GM18498 (cell line): ENCODE measurements at regions not wholly inside any gene's neighbourhood (a gene's known extent, or its start where the extent isn't known, plus 50 kb on each side); places are given as distances from the start of the nearest gene placed in this dataset.

Experiments
- ATAC-seq: cut with Tn5 transposase; IDR thresholded peaks from one replicate; pipeline ENCODE4 v1.9.1; 2021; ENCODE audit warnings: mild to moderate bottlenecking, moderate library complexity; ENCODE audit not compliant: unreplicated experiment

DNA sequence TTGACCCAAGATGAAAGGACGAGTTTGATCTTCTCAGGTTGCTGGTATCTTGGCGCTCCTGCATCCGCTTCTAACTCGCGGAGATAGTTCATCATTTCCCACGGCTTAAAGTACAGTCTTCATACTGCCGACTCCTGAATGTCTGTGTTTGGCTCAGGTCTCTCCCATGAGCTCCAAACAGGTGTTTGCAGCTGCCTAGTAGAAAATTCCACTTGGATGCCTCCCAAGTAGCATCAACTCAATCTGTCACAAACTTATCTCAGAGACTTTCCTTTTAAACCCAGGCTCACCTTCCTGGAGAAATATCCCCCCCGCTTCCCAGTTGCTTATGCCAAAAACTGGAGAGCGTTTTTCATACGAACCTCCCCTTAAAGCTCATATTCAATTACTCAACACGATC lies 986.5 kb downstream of the TBC1D22A start:
- ATAC-seq, result no peak

DNA sequence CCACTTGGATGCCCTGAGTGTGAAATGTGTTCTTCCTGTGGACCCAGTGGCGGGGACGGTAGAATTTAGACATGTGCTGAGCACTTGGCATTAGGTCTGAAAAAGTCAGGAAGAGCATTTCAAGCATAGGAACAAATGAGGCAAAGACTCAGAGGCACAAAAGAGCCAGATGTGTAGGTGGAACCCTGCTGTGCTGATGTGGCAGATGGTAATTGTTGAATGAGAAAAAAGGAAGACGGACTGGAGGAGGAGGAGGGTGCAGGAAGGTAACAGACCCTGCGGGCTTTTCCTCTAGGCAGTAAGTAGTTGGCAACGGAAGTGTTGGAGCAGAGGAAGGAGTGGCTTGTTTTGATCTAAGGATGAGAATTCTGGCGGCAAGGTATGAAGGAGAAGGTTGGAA lies 985.8 kb downstream of the TBC1D22A start:
- no peak for ATAC-seq

DNA sequence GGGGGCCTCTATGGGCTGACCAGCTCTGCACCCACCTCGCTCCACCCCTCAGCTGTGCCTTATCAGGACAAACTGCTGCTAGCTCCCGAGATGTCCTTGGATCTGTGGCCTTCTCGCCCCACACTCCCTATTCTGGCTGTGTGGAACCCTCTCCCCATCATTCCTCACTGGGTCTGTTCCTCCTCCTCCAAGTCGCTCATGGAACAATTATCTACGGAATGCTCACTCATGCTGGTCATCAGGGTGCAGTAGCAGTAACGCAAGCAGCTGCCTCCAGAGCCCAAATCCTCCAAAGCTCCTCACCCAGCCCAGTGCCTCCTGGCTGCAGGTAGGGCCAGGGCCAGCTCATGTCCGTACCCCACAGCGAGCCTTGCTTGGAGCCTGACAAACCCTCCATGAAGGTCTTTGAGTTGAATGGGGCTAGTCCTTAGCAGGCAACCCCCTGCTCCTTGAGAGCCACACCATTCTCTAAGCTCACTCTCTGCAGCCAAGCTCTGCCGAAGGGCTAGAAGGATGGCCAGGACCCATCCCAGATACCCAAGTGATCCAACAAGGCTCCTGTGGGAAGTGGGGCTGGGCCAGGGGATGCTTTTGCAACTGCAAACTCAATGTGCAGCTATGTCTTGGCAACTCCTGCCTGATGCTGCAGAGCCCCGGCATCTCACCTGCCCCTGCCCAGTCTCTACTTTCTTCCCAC lies 977.8 kb downstream of the TBC1D22A start:
- no peak for ATAC-seq

DNA sequence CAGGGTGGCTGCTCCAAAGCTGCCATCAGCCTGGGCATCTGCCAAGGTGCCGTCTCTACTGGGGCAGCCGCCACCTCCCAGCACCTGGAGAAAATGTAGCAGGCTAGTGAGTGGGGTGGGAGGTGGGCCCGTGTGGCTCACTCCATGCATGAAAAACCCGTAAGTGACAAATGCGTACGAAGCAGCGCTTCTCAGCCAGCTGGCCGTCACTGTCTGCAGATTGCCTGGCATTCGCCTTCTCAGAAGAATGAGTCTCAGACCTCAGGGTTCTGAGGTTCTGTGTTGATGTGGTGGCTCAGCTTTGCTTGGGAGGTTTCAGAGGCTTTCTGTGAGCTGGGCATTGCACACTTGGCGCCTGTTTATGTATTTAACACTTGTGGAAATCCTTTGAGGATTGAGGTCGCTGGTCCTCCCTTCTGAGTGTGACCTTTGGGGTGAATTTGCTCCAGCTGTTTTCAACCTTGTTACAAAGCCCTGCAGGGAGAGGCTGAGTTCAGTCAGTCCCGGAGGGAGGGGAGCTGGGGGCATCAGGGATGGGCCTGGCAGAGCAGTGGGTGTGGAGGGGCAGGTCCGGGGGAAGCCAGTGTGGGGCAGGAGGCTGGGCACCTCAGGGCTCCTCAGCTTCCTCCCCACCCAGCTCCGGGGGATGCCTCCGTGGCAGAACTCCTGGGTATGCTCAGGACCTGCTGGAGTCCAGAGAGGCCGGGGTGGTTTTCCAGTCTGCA lies 977.0 kb downstream of the TBC1D22A start:
- no peak for ATAC-seq

DNA sequence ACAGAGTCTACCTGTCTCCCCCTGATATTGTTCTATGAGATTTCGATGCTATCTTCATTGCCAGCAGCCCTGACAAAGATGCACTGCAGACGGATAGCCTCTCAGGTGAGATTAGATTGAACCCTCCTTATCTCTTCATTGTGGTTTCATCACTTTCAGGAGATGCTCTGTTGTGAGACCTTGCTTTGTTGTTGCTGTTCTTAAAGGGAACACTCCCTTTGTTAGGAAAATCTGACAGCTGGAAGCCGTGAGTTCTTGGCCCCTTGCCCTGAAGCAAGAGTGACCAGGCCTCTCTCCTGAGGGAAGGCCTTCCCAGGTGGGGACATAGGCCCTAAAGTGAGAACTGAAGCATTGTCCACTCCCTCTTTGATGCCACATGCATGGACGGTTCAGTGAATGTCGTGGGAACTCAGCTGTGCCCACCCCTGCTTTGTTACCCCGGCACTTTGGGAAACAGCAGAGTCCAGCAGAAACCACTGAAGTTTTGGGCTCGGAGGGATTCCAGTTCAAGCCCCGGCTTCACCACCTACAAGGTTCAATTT lies 976.1 kb downstream of the TBC1D22A start:
- ATAC-seq, result no peak

DNA sequence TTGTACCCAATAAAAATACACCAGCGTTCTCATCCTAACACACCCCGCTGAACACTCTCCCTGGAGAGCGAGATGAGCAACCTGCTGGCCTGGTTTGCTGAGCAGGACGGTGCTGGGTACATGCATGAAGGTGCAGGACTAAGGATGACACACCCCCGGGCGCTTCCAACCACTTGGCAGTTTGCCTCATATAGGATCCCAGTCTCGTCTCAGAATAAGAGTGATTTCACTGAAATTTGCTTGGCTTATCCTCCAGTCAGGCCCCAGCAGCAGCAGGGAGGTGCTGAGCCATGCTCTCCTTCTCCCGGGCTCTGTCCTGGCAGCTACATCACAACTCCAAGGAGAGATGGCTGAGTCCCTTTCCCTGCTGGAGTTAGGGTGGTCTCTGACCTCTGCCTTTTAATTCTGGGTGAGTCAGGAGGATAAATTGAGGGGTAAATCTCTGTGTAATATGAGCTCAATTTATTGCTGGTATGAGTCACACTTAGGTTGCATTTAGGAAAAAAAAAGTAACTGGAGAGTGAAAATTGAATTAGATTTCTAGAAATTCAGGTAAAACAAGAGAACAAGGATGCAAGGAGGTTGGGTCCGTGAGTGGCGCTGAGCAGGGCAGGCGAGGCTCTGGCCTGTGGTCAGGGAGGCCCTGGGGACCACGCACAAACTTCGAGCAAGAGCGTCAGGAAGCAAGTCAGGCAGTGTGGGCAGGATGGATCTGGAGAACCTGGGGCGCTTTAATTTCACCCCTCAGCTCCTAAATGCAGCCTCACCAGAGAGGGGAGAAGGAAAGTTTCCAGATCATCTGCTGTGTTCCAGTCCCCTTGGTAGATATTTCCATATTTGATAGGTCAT lies 974.0 kb downstream of the TBC1D22A start:
- ATAC-seq, result no peak

DNA sequence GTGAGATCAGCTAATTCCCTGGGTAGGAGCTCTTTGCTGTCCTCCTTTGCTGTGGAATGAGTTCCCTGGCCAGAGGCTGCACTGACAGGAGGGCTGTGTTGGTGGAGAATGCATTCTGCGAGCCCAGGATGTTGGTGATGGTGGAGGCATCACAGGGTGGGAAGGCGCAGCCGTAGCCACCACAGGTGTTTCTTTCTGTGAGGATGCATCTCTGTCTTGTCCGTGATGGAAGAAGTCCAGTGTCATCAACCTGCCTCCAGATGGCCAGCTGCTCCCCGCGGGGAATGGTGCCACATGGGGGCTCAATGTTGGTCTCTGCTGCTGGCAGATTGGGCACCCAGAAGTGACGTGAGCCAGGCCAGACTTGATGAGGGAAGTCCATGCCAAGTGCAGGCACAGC lies 972.1 kb downstream of the TBC1D22A start:
- no peak for ATAC-seq

DNA sequence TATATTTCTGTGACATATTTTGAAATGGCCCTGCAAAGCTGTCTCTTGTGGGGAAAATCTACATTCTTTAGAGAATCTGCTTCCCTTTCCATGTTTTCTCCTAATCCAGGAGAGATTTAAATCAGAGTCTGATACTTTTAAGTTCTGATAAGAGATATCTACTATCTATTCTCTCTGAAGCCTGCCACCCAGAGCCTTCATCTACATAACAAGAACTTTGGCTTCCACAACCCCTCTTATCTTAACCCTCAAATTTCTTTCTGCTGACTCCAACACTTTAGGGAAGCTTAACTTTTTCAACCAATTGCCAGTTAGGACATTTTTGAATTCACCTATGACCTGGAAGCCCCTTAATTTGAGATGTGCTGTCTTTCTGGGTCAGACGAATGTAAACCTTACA lies 965.2 kb downstream of the TBC1D22A start:
- ATAC-seq, result no peak

DNA sequence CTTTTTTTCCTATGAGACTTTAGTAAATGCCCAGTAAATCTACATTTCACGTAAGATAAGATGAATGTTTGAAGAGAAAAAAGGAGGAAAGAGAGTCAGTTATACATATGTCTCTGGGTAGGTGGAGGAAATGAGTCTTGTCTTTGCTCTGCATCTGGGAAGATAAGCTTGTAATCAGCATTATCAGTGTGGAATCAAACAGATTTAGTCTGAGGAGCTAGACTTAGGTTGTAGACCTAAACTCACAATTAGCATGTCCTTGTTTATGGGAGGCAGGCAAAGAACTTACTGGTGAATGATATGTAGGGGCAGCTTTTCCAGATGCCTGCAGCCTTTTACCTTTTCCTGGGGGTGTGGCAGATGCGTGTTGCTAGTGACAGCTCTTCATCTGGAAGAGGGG lies 962.3 kb downstream of the TBC1D22A start:
- ATAC-seq, result no peak

DNA sequence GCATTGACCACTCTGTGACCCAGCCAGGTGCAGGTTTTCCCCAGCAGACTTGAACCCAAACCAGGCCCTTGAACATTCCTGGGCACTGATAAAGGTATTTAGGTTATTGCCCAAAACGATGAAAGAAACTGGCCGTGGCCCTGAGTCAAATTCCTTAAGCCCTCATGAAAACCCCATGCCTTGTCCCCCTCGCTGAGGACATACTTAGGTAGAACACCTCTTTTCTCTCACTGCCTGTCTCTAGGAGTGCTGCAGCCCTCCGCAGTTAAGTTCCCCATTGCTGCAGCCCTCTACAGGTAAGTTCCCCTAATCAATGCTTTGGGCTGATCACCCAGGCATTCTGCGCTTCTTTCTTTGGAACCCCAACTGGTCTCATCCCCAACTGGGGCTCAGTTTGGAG lies 961.6 kb downstream of the TBC1D22A start:
- no peak for ATAC-seq

DNA sequence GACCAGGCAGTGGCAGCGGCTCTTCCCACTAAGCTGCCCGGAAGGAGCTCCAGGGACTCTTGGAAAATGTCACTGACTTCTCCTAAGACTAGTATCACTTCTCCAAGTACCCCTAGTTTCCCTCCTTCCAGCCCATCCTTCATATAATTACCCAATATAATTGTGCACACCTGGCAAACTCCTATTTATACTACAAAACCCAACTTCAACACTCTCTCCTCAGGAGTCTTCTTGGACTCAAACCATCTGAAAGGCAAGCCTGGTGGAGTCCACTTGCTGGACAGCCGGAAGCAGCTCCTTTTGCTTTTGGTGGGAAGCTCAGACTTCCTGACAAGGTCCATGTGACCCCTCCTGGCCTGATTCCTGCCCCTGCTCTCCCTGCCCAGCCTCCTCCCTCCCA lies 955.9 kb downstream of the TBC1D22A start:
- ATAC-seq, result no peak

DNA sequence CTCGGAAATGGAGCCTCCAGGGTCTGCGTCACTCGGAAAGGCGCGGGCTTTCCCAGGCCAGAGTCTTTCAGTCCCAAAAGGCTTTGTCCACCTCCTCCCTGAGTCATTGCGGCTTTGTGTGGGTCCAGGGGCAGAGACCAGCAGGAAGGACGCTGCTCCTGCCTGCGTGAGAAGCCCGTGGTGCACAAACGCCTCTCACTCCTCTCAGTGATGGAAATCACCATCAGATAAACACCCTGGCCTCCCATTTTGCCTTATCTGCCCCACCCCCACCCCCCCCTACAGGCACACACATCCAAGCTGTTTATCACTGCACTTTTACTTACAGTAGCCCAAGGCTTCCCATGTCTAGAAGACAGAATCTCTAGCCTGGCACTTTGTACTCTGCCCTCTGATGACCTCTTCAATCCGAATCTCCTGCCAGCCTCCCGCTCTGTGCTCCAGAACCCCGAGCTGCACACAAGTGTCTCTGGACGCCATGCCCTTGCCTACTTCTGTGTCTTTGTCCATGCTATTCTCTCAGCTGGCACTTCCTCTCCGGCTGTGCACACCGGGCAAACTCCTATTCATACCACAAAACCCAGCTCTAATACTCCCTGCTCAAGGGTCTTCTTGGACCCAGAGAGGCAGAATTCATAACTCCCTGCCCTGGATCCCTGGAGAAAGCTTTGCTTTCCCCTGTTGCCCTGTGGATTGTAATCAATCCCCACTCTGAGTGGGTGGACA lies 954.6 kb downstream of the TBC1D22A start:
- no peak for ATAC-seq

DNA sequence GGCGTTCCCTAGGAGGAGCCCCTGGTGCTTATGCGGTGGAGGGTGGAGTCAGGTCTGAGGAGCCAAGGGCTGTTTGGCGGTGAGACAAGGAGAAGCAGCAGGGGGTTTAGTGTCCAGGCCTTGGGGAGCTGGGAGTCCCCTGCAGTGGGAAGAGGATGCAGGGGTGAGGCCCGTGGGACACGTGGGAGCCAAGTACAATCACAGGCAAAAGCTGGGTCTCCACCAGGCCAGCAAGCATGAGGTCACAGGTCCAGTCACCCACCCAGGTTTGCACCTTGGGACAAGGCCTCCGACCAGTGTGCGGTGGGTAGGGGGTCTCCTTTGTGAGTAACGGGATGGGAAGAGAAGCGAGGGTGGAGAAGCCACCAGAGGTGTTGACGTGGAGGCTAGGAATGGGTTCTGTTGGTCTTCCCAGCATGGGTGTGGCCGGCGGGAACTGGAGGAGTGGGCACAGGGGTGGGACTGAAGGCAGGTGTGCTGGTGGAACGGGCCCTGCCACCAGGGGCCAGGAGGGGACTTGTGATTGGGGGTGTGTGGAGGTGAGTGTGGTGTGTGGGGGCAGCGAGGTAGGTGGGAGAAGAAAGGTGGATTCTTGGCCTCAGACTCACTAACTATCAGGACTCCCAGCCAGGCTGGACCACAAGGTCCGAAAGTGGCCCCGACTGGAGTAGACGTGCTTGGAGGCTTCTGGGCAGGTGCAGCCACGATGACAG lies 953.6 kb downstream of the TBC1D22A start:
- no peak for ATAC-seq

DNA sequence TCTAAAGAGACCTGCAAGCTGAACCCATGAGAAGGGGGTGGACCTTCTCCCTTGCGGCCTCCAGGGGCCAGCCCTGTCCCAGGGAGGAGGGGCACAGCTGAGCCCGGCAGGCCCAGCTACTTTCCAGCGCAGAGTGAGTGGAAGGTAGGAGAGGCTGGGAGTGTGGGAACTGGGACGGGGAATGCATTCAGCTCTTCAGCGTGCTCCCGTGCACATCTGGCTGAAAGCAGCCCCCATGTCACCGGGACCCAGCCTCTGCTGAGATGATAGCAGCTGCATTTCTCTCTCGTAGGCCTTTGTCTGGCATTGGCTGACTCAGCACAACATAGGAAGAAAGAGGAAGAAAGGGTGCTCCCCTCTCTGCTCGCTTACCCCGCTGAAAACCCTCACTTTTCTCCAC lies 951.5 kb downstream of the TBC1D22A start:
- no peak for ATAC-seq

DNA sequence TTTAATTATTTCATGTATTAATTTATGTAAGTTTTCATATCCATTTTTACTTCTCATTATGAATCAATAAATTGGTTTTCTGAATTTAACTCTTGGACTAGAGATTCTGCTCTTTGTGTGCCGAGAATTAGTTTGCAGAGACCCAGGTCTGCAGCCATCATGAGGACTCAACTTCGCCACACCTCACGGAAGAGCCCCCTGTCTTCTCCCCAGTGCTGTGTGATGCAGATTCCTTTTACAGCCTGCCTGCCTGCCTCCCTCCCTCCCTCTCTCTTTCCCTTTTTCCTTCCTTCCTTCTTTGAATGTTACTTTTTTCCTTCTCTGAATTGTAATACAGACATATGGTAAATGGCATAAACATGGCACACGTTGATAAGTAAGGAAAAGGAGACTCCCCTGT lies 947.7 kb downstream of the TBC1D22A start:
- no peak for ATAC-seq

DNA sequence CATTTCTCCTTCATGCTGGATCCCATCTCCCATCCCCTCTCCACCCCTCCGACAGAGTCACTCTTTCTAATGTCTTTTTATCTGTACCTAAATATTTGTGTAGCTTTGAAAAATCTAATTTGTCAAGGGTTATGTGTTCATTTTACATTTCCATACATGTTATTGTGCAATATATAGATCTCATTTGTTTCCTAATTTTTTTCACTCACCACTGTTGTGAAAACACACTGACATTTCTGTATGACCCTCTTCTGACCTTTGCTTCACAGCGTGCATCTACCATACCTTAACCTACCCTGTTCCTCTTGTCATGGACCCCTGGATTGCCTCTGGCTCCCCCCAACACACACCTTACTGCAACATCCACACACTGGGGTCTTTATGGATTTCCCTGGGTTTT lies 942.9 kb downstream of the TBC1D22A start:
- ATAC-seq, result no peak

DNA sequence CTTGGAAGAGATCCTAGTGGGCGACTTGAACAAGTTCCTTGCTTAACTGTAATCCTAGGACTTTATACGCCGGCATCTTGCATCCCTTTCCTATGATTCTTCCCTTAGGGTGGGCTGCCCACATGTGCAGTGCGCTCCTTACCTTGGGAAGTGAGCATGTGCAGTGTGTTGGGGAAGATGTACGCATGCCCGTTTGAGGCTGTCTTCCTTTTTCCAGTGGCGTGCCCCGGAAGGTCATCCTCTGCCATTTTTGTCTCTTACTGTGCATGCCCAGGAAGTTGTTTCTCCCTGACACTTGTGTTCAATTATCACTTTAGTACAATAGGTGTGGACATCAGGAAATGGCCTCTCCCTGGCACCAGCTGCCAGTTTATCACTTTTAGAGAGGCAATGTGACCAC lies 936.5 kb downstream of the TBC1D22A start:
- no peak for ATAC-seq

DNA sequence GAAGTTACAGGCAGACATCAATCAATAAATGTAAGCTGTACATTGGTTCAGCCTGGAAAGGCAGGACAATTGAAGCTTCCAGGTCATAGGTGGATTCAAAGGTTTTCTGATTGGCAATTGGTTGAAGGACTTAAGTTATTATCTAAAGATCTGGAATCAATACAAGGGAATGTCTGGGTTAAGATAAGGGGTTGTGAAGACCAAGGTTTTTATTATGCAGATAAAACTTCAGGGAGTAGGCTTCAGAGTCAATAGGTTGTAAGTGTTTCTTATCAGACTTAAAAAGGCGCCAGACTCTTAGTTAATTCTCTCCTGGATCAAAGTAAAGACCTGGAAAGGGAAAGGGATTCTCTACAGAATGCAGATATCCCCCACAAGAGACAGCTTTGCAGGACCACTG lies 935.4 kb downstream of the TBC1D22A start:
- ATAC-seq, result no peak

DNA sequence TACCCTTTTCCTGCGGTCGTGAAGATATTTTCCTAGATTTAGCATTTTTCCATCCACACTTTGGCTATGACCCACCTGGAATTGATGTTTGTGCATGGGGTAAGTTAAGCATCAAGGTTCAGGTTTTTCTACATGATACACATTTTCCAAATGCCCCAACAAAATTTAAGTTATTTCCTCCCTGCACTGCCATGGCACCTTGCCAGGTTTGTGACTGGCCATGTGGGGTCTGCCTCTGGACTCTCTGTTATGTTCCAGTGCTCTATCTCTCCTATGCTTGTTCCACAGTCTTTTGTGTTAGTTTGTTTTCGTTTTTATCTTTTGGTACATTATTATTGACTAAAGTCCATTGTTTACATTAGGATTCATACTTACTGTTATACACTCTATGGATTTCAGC lies 934.3 kb downstream of the TBC1D22A start:
- ATAC-seq, result no peak

DNA sequence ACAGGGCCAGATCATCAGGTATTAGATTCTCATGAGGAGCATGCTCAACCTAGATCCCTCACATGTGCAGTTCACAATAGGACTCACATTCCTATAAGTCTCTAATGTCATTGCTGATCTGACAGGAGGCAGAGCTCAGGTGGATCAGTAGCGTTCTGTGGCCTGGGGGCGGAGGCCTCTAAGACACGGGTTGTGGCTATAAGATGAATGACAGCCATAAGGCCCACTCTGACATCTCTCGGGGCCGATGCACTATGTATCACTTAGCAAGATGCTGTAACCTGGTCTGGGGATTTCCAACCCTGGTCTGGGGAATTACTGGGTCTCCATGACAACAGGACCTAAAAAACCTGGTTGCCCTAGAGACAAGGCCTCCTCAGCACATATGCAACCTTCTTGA lies 932.7 kb downstream of the TBC1D22A start:
- peak; percentile 45 for ATAC-seq
